ENCODE measurements at regions not wholly inside any gene's neighbourhood (a gene's known extent, or its start where the extent isn't known, plus 50 kb on each side); places are given as distances from the start of the nearest gene placed in this dataset.

GRCh38 chr9:6098431-6098830 is 83.0 kb upstream of the RANBP6 start:
- no peaks in the 10 kb centered on the region for H3K36me3 ChIP-seq
- H3K4me3 ChIP-seq = no peak overlapping the region
- DNase-seq = no peak
- 69 to 90% (median 78%) methylated on average over 1 of the region's 1 CpG for WGBS, 5 donors
- TF ChIP-seq POLR2A (IDR thresholded peaks at IDR 0.05) = no peak
- no peak for TF ChIP-seq POLR2AphosphoS5 (IDR thresholded peaks at IDR 0.05)
- no peak for TF ChIP-seq CTCF (IDR thresholded peaks at IDR 0.05)
- TF ChIP-seq EP300 (IDR thresholded peaks at IDR 0.05) = no peak
- H3K27me3 ChIP-seq = no peaks in the 10 kb centered on the region
- H3K9me3 ChIP-seq = no peaks in the 10 kb centered on the region
- no peak overlapping the region for H3K27ac ChIP-seq
- intact Hi-C loops (cut with DNase I; ENCODE audit: low total_unique reads) = no loop called here
- H3K4me1 ChIP-seq = no peaks in the 10 kb centered on the region

GRCh38 chr9:6096821-6097220 is 81.4 kb upstream of the RANBP6 start:
- Histone ChIP-seq H3K27me3 (no peaks in the 10 kb centered on the region), H3K4me1 (no peaks in the 10 kb centered on the region), H3K27ac (no peak overlapping the region), H3K36me3 (no peaks in the 10 kb centered on the region), H3K4me3 (no peak overlapping the region), H3K9me3 (no peaks in the 10 kb centered on the region)
- 67 to 94% (median 77%) methylated on average over 3 of the region's 3 CpGs for WGBS, 5 donors
- intact Hi-C loops (cut with DNase I; ENCODE audit: low total_unique reads) = no loop called here
- DNase-seq = no peak
- TF ChIP-seq POLR2AphosphoS5 (IDR thresholded peaks at IDR 0.05) (no peak), EP300 (IDR thresholded peaks at IDR 0.05) (no peak), CTCF (IDR thresholded peaks at IDR 0.05) (no peak), POLR2A (IDR thresholded peaks at IDR 0.05) (no peak)

- no peak for DNase-seq
- H3K4me1 ChIP-seq = no peaks in the 10 kb centered on the region
- H3K36me3 ChIP-seq = no peaks in the 10 kb centered on the region
- 68 to 81% (median 74%) methylated on average over 1 of the region's 1 CpG for WGBS, 5 donors
- H3K27ac ChIP-seq = no peak overlapping the region
- intact Hi-C loops (cut with DNase I; ENCODE audit: low total_unique reads) = no loop called here
- TF ChIP-seq POLR2AphosphoS5 (IDR thresholded peaks at IDR 0.05) (no peak), POLR2A (IDR thresholded peaks at IDR 0.05) (no peak), CTCF (IDR thresholded peaks at IDR 0.05) (no peak), EP300 (IDR thresholded peaks at IDR 0.05) (no peak)
- no peak overlapping the region for H3K4me3 ChIP-seq
- H3K9me3 ChIP-seq = no peaks in the 10 kb centered on the region
- no peaks in the 10 kb centered on the region for H3K27me3 ChIP-seq
Measured at GRCh38 chr9:6090277-6091210, 75.1 kb upstream of the RANBP6 start.

- WGBS, 5 donors = 75 to 89% (median 84%) methylated on average over 1 of the region's 1 CpG
- TF ChIP-seq POLR2AphosphoS5 (IDR thresholded peaks at IDR 0.05) (no peak), POLR2A (IDR thresholded peaks at IDR 0.05) (no peak), EP300 (IDR thresholded peaks at IDR 0.05) (no peak), CTCF (IDR thresholded peaks at IDR 0.05) (no peak)
- intact Hi-C loops (cut with DNase I; ENCODE audit: low total_unique reads) = no loop called here
- Histone ChIP-seq H3K4me1 (no peaks in the 10 kb centered on the region), H3K36me3 (no peaks in the 10 kb centered on the region), H3K27ac (no peak overlapping the region), H3K27me3 (no peaks in the 10 kb centered on the region), H3K9me3 (no peaks in the 10 kb centered on the region), H3K4me3 (no peak overlapping the region)
- no peak for DNase-seq
Measured at GRCh38 chr9:6089300-6089699, 73.9 kb upstream of the RANBP6 start.
